HUDEP-2 (cell line): ENCODE measurements at regions not wholly inside any gene's neighbourhood (a gene's known extent, or its start where the extent isn't known, plus 50 kb on each side); places are given as distances from the start of the nearest gene placed in this dataset.
"Not testable (repeated sequence)": the region's sequence is repeated elsewhere in the genome, so short reads cannot be mapped to it uniquely, and the experiment has no call there.

Source experiments
- DNase-seq, 76 experiments: peaks; one replicate each; lab custom pipeline; 2025; ENCODE audit not compliant: unreplicated experiment in 76 of 76; lab: John Stamatoyannopoulos, UW

DNA sequence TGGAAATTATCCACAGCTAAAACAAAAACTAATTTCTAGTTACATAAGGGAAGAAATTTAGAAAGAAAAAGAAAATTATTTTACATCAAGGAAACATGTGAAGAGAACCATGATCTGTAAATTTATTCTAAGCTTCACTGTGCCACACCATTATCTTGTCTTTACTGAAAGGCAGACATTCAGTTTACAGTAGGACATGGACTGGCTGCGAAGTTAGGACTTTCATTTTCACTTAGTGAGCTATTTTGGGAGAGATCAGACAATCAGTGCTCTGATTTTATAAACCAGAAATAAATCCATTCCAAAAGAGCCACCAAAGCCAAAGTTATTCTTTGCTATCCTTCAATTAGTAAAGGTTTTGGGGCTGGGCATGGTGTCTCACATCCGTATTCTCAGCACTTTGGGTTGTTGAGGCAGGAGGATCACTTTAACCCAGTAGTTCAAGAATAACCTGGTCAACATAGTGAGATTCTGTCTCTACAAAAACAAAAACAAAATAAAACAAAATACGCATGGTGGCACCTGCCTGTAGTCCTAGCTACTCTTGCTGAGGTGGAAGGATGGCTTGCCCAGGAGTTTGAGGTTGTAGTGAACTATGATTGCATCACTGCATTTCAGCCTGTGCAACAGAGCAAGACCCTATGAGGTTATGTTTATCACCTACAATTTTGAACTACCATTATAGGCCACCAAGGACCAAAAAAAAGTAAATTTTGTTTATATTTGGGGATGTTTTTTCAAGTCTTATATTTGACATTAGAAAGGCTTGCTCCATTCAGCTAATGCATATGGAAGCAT, 1084.8 kb upstream of the ATXN7L3B start:
- DNase-seq: no peak

- DNase-seq: no peak
These were observed 1077.4 kb upstream of the ATXN7L3B start for GRCh38 chr12:73460212-73460611.

- no peak for DNase-seq
These were observed 1072.5 kb upstream of the ATXN7L3B start for GRCh38 chr12:73465106-73465505.

DNA sequence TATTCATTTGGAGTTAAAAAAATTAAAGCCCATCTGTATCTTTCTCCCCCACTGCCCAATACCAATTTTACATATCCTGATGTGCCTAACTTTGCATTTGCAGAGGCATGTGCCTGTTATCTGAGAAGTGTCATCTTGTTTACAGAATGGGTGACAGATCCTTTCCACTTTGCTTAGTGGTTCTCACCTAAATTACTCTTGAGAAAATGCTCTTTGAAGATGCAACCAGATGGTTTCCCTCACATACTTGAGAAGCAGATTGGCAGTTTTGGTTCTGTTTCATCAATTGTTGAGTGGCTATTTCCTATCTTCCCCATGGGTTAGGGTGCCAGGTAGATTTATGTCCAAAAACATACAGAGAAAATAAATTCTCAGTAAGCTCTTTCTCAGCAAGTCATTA, 1051.4 kb upstream of the ATXN7L3B start:
- no peak for DNase-seq

- no peak for DNase-seq
These were observed 1031.0 kb upstream of the ATXN7L3B start for GRCh38 chr12:73506611-73507010.

- DNase-seq: peak in 1 of 76 experiments; percentile 1
These were observed 1023.0 kb upstream of the ATXN7L3B start for GRCh38 chr12:73514672-73515071.

GRCh38 chr12:73517859-73518258, 1019.8 kb upstream of the ATXN7L3B start:
- DNase-seq: no peak

DNA sequence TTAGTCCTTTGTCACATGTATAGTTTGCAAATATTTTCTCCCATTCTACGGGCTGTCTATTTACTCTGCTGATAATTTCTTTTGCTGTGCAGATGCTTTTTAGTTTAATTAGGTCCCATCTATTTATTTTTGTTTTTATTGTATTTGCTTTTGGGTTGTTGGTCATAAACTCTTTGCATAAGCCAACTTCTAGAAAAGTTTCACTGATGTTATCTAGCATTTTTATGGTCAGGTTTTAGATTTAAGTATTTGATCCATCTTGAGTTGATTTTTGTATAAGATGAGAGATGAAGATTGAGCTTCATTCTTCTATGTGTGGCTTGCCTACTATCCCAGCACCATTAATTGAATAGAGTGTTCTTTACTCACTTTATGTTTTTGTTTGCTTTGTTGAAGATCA, 1008.4 kb upstream of the ATXN7L3B start:
- DNase-seq: no peak

GRCh38 chr12:73529954-73530353, 1007.7 kb upstream of the ATXN7L3B start:
- no peak for DNase-seq

GRCh38 chr12:73531752-73532151, 1005.9 kb upstream of the ATXN7L3B start:
- DNase-seq: no peak

GRCh38 chr12:73547421-73547820, 990.2 kb upstream of the ATXN7L3B start:
- DNase-seq: no peak

DNA sequence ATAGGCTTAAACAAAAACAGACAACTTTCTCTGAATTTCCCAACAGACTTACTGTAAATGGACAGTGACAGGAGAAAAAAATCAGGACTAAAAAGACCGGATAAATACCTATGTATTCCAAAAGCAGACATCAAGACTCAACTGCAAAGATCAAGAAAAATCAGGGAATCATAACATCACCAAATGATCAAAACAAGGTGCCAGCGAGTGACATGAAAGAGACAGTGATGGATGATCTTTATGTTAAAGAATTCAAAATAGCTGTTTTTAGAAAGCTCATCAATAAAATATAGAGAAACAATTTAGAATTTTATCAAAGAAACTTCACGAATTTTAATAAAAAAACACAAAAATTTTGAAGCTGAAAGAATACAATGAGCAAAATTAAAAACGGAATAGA, 952.5 kb upstream of the ATXN7L3B start:
- DNase-seq: no peak

GRCh38 chr12:73589220-73589619, 948.4 kb upstream of the ATXN7L3B start:
- DNase-seq: no peak

DNA sequence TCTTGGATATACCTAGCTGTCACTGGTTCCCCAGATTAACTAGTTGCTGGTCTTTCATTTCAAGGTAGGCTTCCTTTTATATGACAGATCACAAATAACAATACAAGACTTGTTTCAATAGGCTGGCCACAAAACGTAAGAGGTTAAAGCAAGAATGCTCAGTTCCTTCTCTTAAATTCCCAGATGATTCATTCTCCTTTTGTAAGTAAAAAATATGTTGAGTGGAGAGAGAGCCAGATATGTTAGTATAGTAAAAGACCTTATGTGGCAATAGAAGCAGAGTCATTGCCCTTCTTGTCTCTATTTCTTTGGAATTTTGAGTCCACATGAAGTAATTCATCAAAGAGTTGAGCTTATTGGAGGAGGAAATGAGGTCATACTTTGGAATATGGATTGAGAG, 939.0 kb upstream of the ATXN7L3B start:
- no peak for DNase-seq

- no peak for DNase-seq
These were observed 938.4 kb upstream of the ATXN7L3B start for GRCh38 chr12:73599268-73599667.

GRCh38 chr12:73605925-73606324, 931.7 kb upstream of the ATXN7L3B start:
- DNase-seq: not testable (repeated sequence)

DNA sequence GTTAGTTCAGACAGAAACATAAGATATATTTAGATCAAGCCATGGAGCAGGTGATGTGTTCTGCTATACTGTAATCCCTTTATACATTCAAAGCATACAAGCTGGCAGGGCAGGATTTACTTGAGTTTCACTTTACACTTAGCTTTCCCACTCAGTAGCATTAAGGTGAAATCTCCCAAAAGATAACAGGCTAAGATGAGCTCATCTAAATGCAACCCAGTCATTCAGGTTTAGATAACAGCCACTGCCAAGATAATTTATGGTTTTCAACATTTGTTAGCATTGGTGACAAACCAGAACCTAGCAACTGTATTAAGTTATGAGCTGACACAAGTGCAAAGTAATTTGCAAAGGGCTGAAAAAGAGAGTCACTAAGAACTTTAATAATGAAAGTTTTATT, 925.1 kb upstream of the ATXN7L3B start:
- DNase-seq: no peak

DNA sequence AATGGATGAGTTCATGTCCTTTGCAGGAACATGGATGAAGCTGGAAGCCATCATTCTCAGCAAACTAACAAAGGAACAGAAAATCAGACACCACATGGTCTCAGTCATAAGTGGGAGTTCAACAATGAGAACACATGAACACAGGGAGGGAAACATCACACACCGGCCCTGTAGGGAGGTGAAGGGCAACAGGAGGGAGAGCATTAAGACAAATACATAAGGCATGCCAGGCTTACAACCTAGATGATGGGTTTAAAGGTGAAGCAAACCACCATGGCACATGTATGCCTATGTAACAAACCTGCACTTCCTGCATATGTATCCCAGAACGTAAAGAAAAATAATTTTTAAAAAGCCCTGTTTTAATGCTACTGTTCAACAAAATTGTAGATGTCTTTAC, 914.2 kb upstream of the ATXN7L3B start:
- DNase-seq: no peak

- DNase-seq: no peak
These were observed 912.4 kb upstream of the ATXN7L3B start for GRCh38 chr12:73625226-73625625.

- no peak for DNase-seq
These were observed 908.5 kb upstream of the ATXN7L3B start for GRCh38 chr12:73629171-73629570.

DNA sequence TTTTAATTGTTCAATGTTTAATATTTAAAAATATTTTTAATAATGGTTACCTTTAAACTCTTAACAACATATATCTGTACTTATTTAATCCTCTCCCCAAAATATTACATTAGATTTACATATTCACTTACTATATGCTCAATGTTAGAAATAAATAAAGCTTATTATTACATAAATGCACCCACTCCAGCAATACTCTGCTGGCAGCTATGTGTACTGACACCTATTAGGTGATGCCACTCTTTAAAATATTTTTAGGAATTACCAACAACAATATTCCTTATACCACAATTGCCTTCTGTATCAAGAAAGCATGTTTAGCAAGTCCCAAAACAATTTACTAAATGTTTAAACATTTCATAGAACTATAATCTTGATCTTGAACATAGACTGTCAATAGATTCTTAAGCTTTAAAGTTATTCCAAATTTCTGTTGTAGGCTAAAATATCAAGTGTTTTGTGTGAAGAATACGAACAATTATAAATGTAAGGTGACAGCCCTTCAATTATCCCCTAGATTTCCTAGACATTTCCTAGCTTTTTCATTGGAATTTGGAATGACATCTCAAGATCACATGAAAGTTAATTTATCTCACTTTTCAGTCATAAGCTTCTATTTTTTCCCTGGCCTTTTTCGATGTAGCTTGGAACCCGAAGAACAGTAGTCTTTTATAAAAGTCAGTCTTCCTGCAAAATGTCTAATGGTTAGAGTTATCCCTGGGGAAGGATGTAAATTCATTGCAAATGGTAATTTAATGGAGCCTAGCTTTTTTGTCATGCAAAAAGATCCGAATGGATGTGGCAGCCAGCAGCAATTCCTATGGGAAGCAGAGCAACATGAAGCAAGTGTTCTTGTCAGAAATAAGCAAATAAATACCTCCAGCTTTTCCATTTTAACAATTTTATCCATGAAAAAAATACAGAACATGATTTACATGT, 907.5 kb upstream of the ATXN7L3B start:
- no peak for DNase-seq

GRCh38 chr12:73632191-73632590, 905.4 kb upstream of the ATXN7L3B start:
- no peak for DNase-seq
